ENCODE measurements at regions not wholly inside any gene's neighbourhood (a gene's known extent, or its start where the extent isn't known, plus 50 kb on each side); places are given as distances from the start of the nearest gene placed in this dataset.

DNA sequence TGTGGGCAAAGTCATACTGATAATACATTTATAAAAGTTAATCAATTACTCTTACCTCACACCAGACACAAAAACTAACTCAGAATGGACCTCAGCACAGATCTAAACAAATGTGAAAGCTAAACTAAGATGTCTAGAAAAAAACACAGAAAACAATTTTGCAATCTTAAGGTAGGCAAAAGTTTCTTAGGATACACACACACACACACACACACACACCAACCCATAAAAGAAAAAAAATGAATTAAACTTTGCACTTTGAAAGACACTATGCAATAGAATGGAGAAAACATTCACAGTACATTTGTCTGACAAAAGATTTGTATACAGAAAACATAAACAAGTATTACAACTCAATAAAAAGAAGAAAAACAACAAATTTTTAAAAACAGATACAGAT, 70.8 kb upstream of the ZNRF2 start:
- Histone ChIP-seq H3K9me2 (ENCODE audit: insufficient read depth) (no peaks in the 10 kb centered on the region), H3F3A (replicated peaks; ENCODE audit: low read depth) (no peaks in the 10 kb centered on the region), H3K27me3 (ENCODE audit: insufficient read depth) (no peaks in the 10 kb centered on the region), H3K4me1 (ENCODE audit: insufficient read depth) (no peaks in the 10 kb centered on the region), H3K4me2 (no peak overlapping the region), H3K27ac (ENCODE audit: low read depth) (no peak overlapping the region), H4K20me1 (replicated peaks; ENCODE audit: insufficient read depth) (no peaks in the 10 kb centered on the region), H2AFZ (no peak overlapping the region), H3K79me2 (replicated peaks; ENCODE audit: insufficient read depth) (no peaks in the 10 kb centered on the region), H3K36me3 (ENCODE audit: insufficient read depth) (no peaks in the 10 kb centered on the region), H3K4me3 (no peak overlapping the region)
- H3K4me1 Mint-ChIP-seq, result no peaks in the 10 kb centered on the region
- H3K27me3 Mint-ChIP-seq (ENCODE audit: insufficient read depth, low read depth, poor library complexity), result peaks cover 5% of the 10 kb centered on the region
- H3K36me3 Mint-ChIP-seq (ENCODE audit: low read depth), result no peaks in the 10 kb centered on the region
- H3K9me3 Mint-ChIP-seq, result no peaks in the 10 kb centered on the region
- no peak for ATAC-seq
- no peak overlapping the region for H3K4me3 Mint-ChIP-seq
- no peak overlapping the region for H3K27ac Mint-ChIP-seq
- TF ChIP-seq ZNF331 (CRISPR knock-in tag; IDR thresholded peaks at IDR 0.05; ENCODE audit: low read depth) (no peak), POLR2AphosphoS5 (IDR thresholded peaks at IDR 0.05; ENCODE audit: low read depth) (no peak), EZH2 (IDR thresholded peaks at IDR 0.05; ENCODE audit: low read depth, unreplicated experiment) (no peak), EZH2phosphoT487 (IDR thresholded peaks at IDR 0.05; ENCODE audit: unreplicated experiment) (no peak), CREB1 (CRISPR knock-in tag; IDR thresholded peaks at IDR 0.05; ENCODE audit: low read depth) (no peak), NANOG (IDR thresholded peaks at IDR 0.05; ENCODE audit: borderline replicate concordance) (no peak), ZNF114 (CRISPR knock-in tag; IDR thresholded peaks at IDR 0.05) (no peak), STAT1 (IDR thresholded peaks at IDR 0.05; ENCODE audit: unreplicated experiment) (no peak), JUNB (IDR thresholded peaks at IDR 0.05; ENCODE audit: unreplicated experiment) (no peak)
- TF ChIP-seq, protein P1, sequence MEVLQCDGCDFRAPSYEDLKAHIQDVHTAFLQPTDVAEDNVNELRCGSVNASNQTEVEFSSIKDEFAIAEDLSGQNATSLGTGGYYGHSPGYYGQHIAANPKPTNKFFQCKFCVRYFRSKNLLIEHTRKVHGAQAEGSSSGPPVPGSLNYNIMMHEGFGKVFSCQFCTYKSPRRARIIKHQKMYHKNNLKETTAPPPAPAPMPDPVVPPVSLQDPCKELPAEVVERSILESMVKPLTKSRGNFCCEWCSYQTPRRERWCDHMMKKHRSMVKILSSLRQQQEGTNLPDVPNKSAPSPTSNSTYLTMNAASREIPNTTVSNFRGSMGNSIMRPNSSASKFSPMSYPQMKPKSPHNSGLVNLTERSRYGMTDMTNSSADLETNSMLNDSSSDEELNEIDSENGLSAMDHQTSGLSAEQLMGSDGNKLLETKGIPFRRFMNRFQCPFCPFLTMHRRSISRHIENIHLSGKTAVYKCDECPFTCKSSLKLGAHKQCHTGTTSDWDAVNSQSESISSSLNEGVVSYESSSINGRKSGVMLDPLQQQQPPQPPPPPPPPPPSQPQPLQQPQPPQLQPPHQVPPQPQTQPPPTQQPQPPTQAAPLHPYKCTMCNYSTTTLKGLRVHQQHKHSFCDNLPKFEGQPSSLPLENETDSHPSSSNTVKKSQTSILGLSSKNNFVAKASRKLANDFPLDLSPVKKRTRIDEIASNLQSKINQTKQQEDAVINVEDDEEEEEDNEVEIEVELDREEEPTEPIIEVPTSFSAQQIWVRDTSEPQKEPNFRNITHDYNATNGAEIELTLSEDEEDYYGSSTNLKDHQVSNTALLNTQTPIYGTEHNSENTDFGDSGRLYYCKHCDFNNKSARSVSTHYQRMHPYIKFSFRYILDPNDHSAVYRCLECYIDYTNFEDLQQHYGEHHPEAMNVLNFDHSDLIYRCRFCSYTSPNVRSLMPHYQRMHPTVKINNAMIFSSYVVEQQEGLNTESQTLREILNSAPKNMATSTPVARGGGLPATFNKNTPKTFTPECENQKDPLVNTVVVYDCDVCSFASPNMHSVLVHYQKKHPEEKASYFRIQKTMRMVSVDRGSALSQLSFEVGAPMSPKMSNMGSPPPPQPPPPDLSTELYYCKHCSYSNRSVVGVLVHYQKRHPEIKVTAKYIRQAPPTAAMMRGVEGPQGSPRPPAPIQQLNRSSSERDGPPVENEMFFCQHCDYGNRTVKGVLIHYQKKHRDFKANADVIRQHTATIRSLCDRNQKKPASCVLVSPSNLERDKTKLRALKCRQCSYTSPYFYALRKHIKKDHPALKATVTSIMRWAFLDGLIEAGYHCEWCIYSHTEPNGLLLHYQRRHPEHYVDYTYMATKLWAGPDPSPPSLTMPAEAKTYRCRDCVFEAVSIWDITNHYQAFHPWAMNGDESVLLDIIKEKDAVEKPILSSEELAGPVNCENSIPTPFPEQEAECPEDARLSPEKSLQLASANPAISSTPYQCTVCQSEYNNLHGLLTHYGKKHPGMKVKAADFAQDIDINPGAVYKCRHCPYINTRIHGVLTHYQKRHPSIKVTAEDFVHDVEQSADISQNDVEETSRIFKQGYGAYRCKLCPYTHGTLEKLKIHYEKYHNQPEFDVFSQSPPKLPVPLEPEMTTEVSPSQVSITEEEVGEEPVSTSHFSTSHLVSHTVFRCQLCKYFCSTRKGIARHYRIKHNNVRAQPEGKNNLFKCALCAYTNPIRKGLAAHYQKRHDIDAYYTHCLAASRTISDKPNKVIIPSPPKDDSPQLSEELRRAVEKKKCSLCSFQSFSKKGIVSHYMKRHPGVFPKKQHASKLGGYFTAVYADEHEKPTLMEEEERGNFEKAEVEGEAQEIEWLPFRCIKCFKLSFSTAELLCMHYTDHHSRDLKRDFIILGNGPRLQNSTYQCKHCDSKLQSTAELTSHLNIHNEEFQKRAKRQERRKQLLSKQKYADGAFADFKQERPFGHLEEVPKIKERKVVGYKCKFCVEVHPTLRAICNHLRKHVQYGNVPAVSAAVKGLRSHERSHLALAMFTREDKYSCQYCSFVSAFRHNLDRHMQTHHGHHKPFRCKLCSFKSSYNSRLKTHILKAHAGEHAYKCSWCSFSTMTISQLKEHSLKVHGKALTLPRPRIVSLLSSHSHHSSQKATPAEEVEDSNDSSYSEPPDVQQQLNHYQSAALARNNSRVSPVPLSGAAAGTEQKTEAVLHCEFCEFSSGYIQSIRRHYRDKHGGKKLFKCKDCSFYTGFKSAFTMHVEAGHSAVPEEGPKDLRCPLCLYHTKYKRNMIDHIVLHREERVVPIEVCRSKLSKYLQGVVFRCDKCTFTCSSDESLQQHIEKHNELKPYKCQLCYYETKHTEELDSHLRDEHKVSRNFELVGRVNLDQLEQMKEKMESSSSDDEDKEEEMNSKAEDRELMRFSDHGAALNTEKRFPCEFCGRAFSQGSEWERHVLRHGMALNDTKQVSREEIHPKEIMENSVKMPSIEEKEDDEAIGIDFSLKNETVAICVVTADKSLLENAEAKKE (CRISPR knock-in tag; IDR thresholded peaks at IDR 0.05), result no peak
- TF ChIP-seq, protein P2, sequence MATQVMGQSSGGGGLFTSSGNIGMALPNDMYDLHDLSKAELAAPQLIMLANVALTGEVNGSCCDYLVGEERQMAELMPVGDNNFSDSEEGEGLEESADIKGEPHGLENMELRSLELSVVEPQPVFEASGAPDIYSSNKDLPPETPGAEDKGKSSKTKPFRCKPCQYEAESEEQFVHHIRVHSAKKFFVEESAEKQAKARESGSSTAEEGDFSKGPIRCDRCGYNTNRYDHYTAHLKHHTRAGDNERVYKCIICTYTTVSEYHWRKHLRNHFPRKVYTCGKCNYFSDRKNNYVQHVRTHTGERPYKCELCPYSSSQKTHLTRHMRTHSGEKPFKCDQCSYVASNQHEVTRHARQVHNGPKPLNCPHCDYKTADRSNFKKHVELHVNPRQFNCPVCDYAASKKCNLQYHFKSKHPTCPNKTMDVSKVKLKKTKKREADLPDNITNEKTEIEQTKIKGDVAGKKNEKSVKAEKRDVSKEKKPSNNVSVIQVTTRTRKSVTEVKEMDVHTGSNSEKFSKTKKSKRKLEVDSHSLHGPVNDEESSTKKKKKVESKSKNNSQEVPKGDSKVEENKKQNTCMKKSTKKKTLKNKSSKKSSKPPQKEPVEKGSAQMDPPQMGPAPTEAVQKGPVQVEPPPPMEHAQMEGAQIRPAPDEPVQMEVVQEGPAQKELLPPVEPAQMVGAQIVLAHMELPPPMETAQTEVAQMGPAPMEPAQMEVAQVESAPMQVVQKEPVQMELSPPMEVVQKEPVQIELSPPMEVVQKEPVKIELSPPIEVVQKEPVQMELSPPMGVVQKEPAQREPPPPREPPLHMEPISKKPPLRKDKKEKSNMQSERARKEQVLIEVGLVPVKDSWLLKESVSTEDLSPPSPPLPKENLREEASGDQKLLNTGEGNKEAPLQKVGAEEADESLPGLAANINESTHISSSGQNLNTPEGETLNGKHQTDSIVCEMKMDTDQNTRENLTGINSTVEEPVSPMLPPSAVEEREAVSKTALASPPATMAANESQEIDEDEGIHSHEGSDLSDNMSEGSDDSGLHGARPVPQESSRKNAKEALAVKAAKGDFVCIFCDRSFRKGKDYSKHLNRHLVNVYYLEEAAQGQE (IDR thresholded peaks at IDR 0.05; ENCODE audit: unreplicated experiment), result no peak
- TF ChIP-seq, protein P3, sequence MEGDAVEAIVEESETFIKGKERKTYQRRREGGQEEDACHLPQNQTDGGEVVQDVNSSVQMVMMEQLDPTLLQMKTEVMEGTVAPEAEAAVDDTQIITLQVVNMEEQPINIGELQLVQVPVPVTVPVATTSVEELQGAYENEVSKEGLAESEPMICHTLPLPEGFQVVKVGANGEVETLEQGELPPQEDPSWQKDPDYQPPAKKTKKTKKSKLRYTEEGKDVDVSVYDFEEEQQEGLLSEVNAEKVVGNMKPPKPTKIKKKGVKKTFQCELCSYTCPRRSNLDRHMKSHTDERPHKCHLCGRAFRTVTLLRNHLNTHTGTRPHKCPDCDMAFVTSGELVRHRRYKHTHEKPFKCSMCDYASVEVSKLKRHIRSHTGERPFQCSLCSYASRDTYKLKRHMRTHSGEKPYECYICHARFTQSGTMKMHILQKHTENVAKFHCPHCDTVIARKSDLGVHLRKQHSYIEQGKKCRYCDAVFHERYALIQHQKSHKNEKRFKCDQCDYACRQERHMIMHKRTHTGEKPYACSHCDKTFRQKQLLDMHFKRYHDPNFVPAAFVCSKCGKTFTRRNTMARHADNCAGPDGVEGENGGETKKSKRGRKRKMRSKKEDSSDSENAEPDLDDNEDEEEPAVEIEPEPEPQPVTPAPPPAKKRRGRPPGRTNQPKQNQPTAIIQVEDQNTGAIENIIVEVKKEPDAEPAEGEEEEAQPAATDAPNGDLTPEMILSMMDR (conservative IDR thresholded peaks at IDR 0.05; ENCODE audit: low read depth in 2 of 2), result no peak
- TF ChIP-seq, protein P4, sequence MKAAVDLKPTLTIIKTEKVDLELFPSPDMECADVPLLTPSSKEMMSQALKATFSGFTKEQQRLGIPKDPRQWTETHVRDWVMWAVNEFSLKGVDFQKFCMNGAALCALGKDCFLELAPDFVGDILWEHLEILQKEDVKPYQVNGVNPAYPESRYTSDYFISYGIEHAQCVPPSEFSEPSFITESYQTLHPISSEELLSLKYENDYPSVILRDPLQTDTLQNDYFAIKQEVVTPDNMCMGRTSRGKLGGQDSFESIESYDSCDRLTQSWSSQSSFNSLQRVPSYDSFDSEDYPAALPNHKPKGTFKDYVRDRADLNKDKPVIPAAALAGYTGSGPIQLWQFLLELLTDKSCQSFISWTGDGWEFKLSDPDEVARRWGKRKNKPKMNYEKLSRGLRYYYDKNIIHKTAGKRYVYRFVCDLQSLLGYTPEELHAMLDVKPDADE (IDR thresholded peaks at IDR 0.05), result no peak
- no peak for DNase-seq (ENCODE audit: low spot score)

Measured in GM23338 (cell line).